ENCODE measurements at regions not wholly inside any gene's neighbourhood (a gene's known extent, or its start where the extent isn't known, plus 50 kb on each side); places are given as distances from the start of the nearest gene placed in this dataset.

GRCh38 chr18:78396756-78397155, 582.9 kb upstream of the SALL3 start:
- Histone ChIP-seq H3K4me2 (ENCODE audit: extremely low read depth, insufficient read depth, low read length) (no peak overlapping the region), H4K20me1 (ENCODE audit: control insufficient read depth, extremely low read depth, insufficient read depth, low read length) (no peaks in the 10 kb centered on the region), H2AFZ (ENCODE audit: low read length) (no peak overlapping the region), H3K4me1 (ENCODE audit: control insufficient read depth, extremely low read depth, insufficient read depth, low read length) (no peaks in the 10 kb centered on the region), H3K9me3 (ENCODE audit: control insufficient read depth, insufficient read depth, low read depth, low read length) (no peaks in the 10 kb centered on the region), H3K27ac (ENCODE audit: insufficient read depth, low read length) (no peak overlapping the region), H3K9ac (ENCODE audit: insufficient read depth, low read length) (no peak overlapping the region), H3K27me3 (ENCODE audit: control insufficient read depth, insufficient read depth, low read length) (no peaks in the 10 kb centered on the region), H3K79me2 (ENCODE audit: control insufficient read depth, insufficient read depth, low read length) (no peaks in the 10 kb centered on the region), H3K4me3 (replicated peaks in 1 of 4; ENCODE audit: control extremely low read depth in 1 of 4, insufficient read depth in 1 of 4, low read depth in 3 of 4, low read length in 4 of 4) (no peak overlapping the region), H3K36me3 (ENCODE audit: control insufficient read depth, insufficient read depth, low read length) (no peaks in the 10 kb centered on the region)
- TF ChIP-seq EZH2 (IDR thresholded peaks at IDR 0.05; ENCODE audit: low read length, missing control alignments) (no peak), CTCF (conservative IDR thresholded peaks at IDR 0.05 in 1 of 2, IDR thresholded peaks at IDR 0.05 in 1 of 2; ENCODE audit: low read depth in 1 of 2, low read length in 2 of 2) (no peak)
- DNase-seq (ENCODE audit: low read depth in 2 of 2) = no peak

- no peak overlapping the region for H3K9ac ChIP-seq (ENCODE audit: insufficient read depth, low read length)
- no peaks in the 10 kb centered on the region for H3K9me3 ChIP-seq (ENCODE audit: control insufficient read depth, insufficient read depth, low read depth, low read length)
- H3K36me3 ChIP-seq (ENCODE audit: control insufficient read depth, insufficient read depth, low read length) = no peaks in the 10 kb centered on the region
- H3K4me1 ChIP-seq (ENCODE audit: control insufficient read depth, extremely low read depth, insufficient read depth, low read length) = no peaks in the 10 kb centered on the region
- H3K79me2 ChIP-seq (ENCODE audit: control insufficient read depth, insufficient read depth, low read length) = no peaks in the 10 kb centered on the region
- no peak overlapping the region for H2AFZ ChIP-seq (ENCODE audit: low read length)
- no peaks in the 10 kb centered on the region for H4K20me1 ChIP-seq (ENCODE audit: control insufficient read depth, extremely low read depth, insufficient read depth, low read length)
- H3K4me2 ChIP-seq (ENCODE audit: extremely low read depth, insufficient read depth, low read length) = no peak overlapping the region
- no peak overlapping the region for H3K27ac ChIP-seq (ENCODE audit: insufficient read depth, low read length)
- no peak for DNase-seq (ENCODE audit: low read depth in 2 of 2)
- H3K27me3 ChIP-seq (ENCODE audit: control insufficient read depth, insufficient read depth, low read length) = no peaks in the 10 kb centered on the region
- TF ChIP-seq EZH2 (IDR thresholded peaks at IDR 0.05; ENCODE audit: low read length, missing control alignments) (no peak), CTCF (conservative IDR thresholded peaks at IDR 0.05 in 1 of 2, IDR thresholded peaks at IDR 0.05 in 1 of 2; ENCODE audit: low read depth in 1 of 2, low read length in 2 of 2) (no peak)
- no peak overlapping the region for H3K4me3 ChIP-seq (replicated peaks in 1 of 4; ENCODE audit: control extremely low read depth in 1 of 4, insufficient read depth in 1 of 4, low read depth in 3 of 4, low read length in 4 of 4)
Measured at GRCh38 chr18:78399992-78400503, 579.6 kb upstream of the SALL3 start.

GRCh38 chr18:78402440-78402839, 577.2 kb upstream of the SALL3 start:
- H4K20me1 ChIP-seq (ENCODE audit: control insufficient read depth, extremely low read depth, insufficient read depth, low read length) = no peaks in the 10 kb centered on the region
- no peak overlapping the region for H3K4me3 ChIP-seq (replicated peaks in 1 of 4; ENCODE audit: control extremely low read depth in 1 of 4, insufficient read depth in 1 of 4, low read depth in 3 of 4, low read length in 4 of 4)
- no peaks in the 10 kb centered on the region for H3K9me3 ChIP-seq (ENCODE audit: control insufficient read depth, insufficient read depth, low read depth, low read length)
- H3K27me3 ChIP-seq (ENCODE audit: control insufficient read depth, insufficient read depth, low read length) = no peaks in the 10 kb centered on the region
- H3K79me2 ChIP-seq (ENCODE audit: control insufficient read depth, insufficient read depth, low read length) = no peaks in the 10 kb centered on the region
- TF ChIP-seq CTCF (conservative IDR thresholded peaks at IDR 0.05 in 1 of 2, IDR thresholded peaks at IDR 0.05 in 1 of 2; ENCODE audit: low read depth in 1 of 2, low read length in 2 of 2) = no peak
- TF ChIP-seq EZH2 (IDR thresholded peaks at IDR 0.05; ENCODE audit: low read length, missing control alignments) = no peak
- no peak for DNase-seq (ENCODE audit: low read depth in 2 of 2)
- no peak overlapping the region for H3K4me2 ChIP-seq (ENCODE audit: extremely low read depth, insufficient read depth, low read length)
- H3K4me1 ChIP-seq (ENCODE audit: control insufficient read depth, extremely low read depth, insufficient read depth, low read length) = no peaks in the 10 kb centered on the region
- H3K36me3 ChIP-seq (ENCODE audit: control insufficient read depth, insufficient read depth, low read length) = no peaks in the 10 kb centered on the region
- no peak overlapping the region for H3K27ac ChIP-seq (ENCODE audit: insufficient read depth, low read length)
- no peak overlapping the region for H3K9ac ChIP-seq (ENCODE audit: insufficient read depth, low read length)
- no peak overlapping the region for H2AFZ ChIP-seq (ENCODE audit: low read length)

All from fibroblast of lung (primary cell).